ENCODE measurements at regions not wholly inside any gene's neighbourhood (a gene's known extent, or its start where the extent isn't known, plus 50 kb on each side); places are given as distances from the start of the nearest gene placed in this dataset.

DNA sequence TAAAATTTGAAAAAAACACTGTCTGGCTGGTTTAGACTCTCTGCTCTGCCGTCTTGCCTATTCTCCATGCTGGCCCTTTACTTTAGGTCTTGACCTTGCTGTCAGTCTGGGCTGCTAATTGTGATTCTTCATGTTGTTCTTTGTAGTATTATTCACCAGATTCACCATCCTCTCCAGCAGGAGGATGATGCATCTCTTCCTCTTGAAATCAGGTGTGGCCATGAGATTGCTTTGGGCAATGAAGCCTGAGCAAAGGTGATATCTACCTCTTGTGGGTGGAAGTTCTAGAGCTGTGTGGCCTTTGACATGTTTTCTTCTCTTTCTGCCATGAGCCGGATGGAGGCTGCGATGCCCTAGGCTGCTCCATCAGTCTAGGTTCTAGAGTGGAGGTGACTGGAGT is 51.3 kb upstream of the ITPRID1 start:
- DNase-seq (ENCODE audit: low spot score in 2 of 2, unreplicated experiment in 2 of 2): no peak
- Mint-ChIP-seq H3K4me3 (no peak overlapping the region), H3K9me3 (no peaks in the 10 kb centered on the region), H3K36me3 (no peaks in the 10 kb centered on the region), H3K27ac (no peak overlapping the region), H3K4me1 (no peaks in the 10 kb centered on the region), H3K27me3 (ENCODE audit: low read depth) (peaks cover 24% of the 10 kb centered on the region)
- TF ChIP-seq, protein P1, sequence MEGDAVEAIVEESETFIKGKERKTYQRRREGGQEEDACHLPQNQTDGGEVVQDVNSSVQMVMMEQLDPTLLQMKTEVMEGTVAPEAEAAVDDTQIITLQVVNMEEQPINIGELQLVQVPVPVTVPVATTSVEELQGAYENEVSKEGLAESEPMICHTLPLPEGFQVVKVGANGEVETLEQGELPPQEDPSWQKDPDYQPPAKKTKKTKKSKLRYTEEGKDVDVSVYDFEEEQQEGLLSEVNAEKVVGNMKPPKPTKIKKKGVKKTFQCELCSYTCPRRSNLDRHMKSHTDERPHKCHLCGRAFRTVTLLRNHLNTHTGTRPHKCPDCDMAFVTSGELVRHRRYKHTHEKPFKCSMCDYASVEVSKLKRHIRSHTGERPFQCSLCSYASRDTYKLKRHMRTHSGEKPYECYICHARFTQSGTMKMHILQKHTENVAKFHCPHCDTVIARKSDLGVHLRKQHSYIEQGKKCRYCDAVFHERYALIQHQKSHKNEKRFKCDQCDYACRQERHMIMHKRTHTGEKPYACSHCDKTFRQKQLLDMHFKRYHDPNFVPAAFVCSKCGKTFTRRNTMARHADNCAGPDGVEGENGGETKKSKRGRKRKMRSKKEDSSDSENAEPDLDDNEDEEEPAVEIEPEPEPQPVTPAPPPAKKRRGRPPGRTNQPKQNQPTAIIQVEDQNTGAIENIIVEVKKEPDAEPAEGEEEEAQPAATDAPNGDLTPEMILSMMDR (IDR thresholded peaks at IDR 0.05; ENCODE audit: unreplicated experiment): no peak
